IMR-90 (cell line): ENCODE measurements at regions not wholly inside any gene's neighbourhood (a gene's known extent, or its start where the extent isn't known, plus 50 kb on each side); places are given as distances from the start of the nearest gene placed in this dataset.

Experiments used
- ATAC-seq: fragments of 200-7000 bp; cut with Tn5 transposase; 2 replicates; pipeline ENCODE4 v1.9.1; 2020; ENCODE audit warnings: low read depth, mild to moderate bottlenecking, moderate library complexity
- BruUV-seq: library from RNA; stranded (reverse); fragments of 400-500 nt; replicated peaks from 2 replicates; lab custom pipeline; 2021; lab: Mats Ljungman, UMichigan
- CTCF ChIA-PET: fragments of 300-600 bp; formaldehyde crosslinking; extraction: SDS; loops from one replicate; lab custom pipeline; 2021; ENCODE audit warnings: antibody characterized with exemption; lab: Yijun Ruan, JAX
- POLR2A ChIA-PET: fragments of 300-600 bp; sonication (Branson Sonifier 250); formaldehyde crosslinking; loops from one replicate; lab custom pipeline; 2022; ENCODE audit warnings: antibody characterized with exemption; ENCODE audit not compliant: unreplicated experiment; lab: Charles Lee
- DNase-seq: peaks from one replicate; pipeline ENCODE4 v3.0.0; 2013
- H2AFZ ChIP-seq: replicated peaks from 2 replicates; pipeline ENCODE3; 2013; ENCODE audit warnings: low read length, mild to moderate bottlenecking; ENCODE audit not compliant: poor library complexity
- H2AK5ac ChIP-seq: 2 replicates; pipeline ENCODE4 v1.6.1; 2013; ENCODE audit warnings: low read depth, low read length, inconsistent platforms
- H2AK9ac ChIP-seq: replicated peaks from 2 replicates; pipeline ENCODE3; 2013; ENCODE audit warnings: mild to moderate bottlenecking, low read depth, low read length, moderate library complexity; ENCODE audit not compliant: poor library complexity
- H2BK120ac ChIP-seq: 2 replicates; pipeline ENCODE4 v1.6.1; 2013; ENCODE audit warnings: low read depth, low read length, inconsistent platforms
- H2BK15ac ChIP-seq: 3 replicates; pipeline ENCODE4 v1.6.1; 2013; ENCODE audit warnings: low read depth, low read length, inconsistent platforms
- H2BK20ac ChIP-seq: 2 replicates; pipeline ENCODE4 v1.6.1; 2013; ENCODE audit warnings: low read depth, mild to moderate bottlenecking, inconsistent platforms, low read length, moderate library complexity
- H2BK5ac ChIP-seq: 2 replicates; pipeline ENCODE4 v1.6.1; 2013; ENCODE audit warnings: mild to moderate bottlenecking, low read depth, low read length, inconsistent platforms; ENCODE audit not compliant: poor library complexity, severe bottlenecking
- H3K14ac ChIP-seq: replicated peaks from 2 replicates; pipeline ENCODE4 v1.6.1; 2013; ENCODE audit warnings: low read depth, low read length, inconsistent platforms
- H3K18ac ChIP-seq: 2 replicates; pipeline ENCODE4 v1.6.1; 2013; ENCODE audit warnings: low read depth, low read length, control low read depth
- H3K23ac ChIP-seq: 2 replicates; pipeline ENCODE4 v1.6.1; 2013; ENCODE audit warnings: low read depth, low read length, inconsistent platforms
- H3K27ac ChIP-seq: 2 replicates; pipeline ENCODE4 v1.5.1; 2013; ENCODE audit warnings: mild to moderate bottlenecking, control low read depth, low read length; ENCODE audit not compliant: insufficient read depth
- H3K27me3 ChIP-seq: 2 replicates; pipeline ENCODE4 v1.6.1; 2013; ENCODE audit warnings: low read length; ENCODE audit not compliant: control insufficient read depth, insufficient read depth
- H3K36me3 ChIP-seq: 2 replicates; pipeline ENCODE4 v1.6.1; 2013; ENCODE audit warnings: low read length, mixed read lengths; ENCODE audit not compliant: control insufficient read depth, insufficient read depth
- H3K4ac ChIP-seq: 2 replicates; pipeline ENCODE4 v1.6.1; 2013; ENCODE audit warnings: low read depth, low read length, inconsistent platforms
- H3K4me1 ChIP-seq: 2 replicates; pipeline ENCODE4 v1.6.1; 2013; ENCODE audit warnings: low read length, mixed read lengths; ENCODE audit not compliant: control insufficient read depth, insufficient read depth
- H3K4me2 ChIP-seq: 2 replicates; pipeline ENCODE4 v1.6.1; 2013; ENCODE audit warnings: low read depth, mild to moderate bottlenecking, control low read depth, low read length, moderate library complexity
- H3K4me3 ChIP-seq: 2 replicates; pipeline ENCODE4 v1.5.1; 2013; ENCODE audit warnings: low read depth, mild to moderate bottlenecking, control low read depth, low read length, moderate library complexity; ENCODE audit not compliant: insufficient read depth
- H3K56ac ChIP-seq: 2 replicates; pipeline ENCODE4 v1.6.1; 2013; ENCODE audit warnings: low read length, inconsistent platforms; ENCODE audit not compliant: insufficient read depth; ENCODE audit errors: extremely low read depth
- H3K79me1 ChIP-seq, 2 experiments: 2 replicates each; pipeline ENCODE4 v1.6.1; 2013; ENCODE audit warnings: low read length in 2 of 2, inconsistent platforms in 1 of 2, low read depth in 1 of 2
- H3K9ac ChIP-seq: 2 replicates; pipeline ENCODE4 v1.6.1; 2013; ENCODE audit warnings: low read depth, low read length, control low read depth
- H3K9me1 ChIP-seq: 2 replicates; pipeline ENCODE4 v1.6.1; 2013; ENCODE audit warnings: low read length, inconsistent platforms; ENCODE audit not compliant: insufficient read depth
- H3K9me3 ChIP-seq: 2 replicates; pipeline ENCODE4 v1.6.1; 2013; ENCODE audit warnings: low read length; ENCODE audit not compliant: control insufficient read depth, insufficient read depth
- H4K20me1 ChIP-seq: 2 replicates; pipeline ENCODE4 v1.6.1; 2013; ENCODE audit warnings: low read length, inconsistent platforms; ENCODE audit not compliant: insufficient read depth
- H4K5ac ChIP-seq: 2 replicates; pipeline ENCODE4 v1.6.1; 2013; ENCODE audit warnings: mild to moderate bottlenecking, low read depth, low read length, control low read depth
- H4K8ac ChIP-seq, 2 experiments: 2 replicates each; pipeline ENCODE4 v1.6.1; 2013; ENCODE audit warnings: low read depth in 2 of 2, low read length in 2 of 2, control low read depth in 1 of 2, inconsistent platforms in 1 of 2
- H4K91ac ChIP-seq: 2 replicates; pipeline ENCODE4 v1.6.1; 2013; ENCODE audit warnings: low read depth, low read length, inconsistent platforms; ENCODE audit not compliant: insufficient read depth
- BHLHE40 ChIP-seq: fragments of 150-350 bp; IDR thresholded peaks from 2 replicates; pipeline ENCODE4 v1.6.1; 2016; ENCODE audit warnings: mild to moderate bottlenecking, low read depth, low read length
- CHD1 ChIP-seq: IDR thresholded peaks from 2 replicates; pipeline ENCODE4 v1.6.1; 2012; ENCODE audit warnings: low read depth, low read length, improper control_type of control experiment
- CTCF ChIP-seq: conservative IDR thresholded peaks from 2 replicates; pipeline ENCODE4 v1.5.1; 2012; ENCODE audit warnings: mild to moderate bottlenecking, low read depth, low read length, improper control_type of control experiment
- ELK1 ChIP-seq: fragments of 150-350 bp; IDR thresholded peaks from 2 replicates; pipeline ENCODE4 v1.6.1; 2016; ENCODE audit warnings: low read depth, mild to moderate bottlenecking, low read length, moderate library complexity, borderline replicate concordance
- FOS ChIP-seq: fragments of 150-350 bp; IDR thresholded peaks from 2 replicates; pipeline ENCODE4 v1.6.1; 2016; ENCODE audit warnings: low read depth, low read length
- MAFK ChIP-seq: IDR thresholded peaks from 2 replicates; pipeline ENCODE4 v1.6.1; 2012; ENCODE audit warnings: low read depth, low read length, improper control_type of control experiment
- MXI1 ChIP-seq: IDR thresholded peaks from 2 replicates; pipeline ENCODE4 v1.6.1; 2012; ENCODE audit warnings: low read depth, mild to moderate bottlenecking, low read length, moderate library complexity, borderline replicate concordance
- NFE2L2 ChIP-seq: fragments of 150-350 bp; IDR thresholded peaks from 2 replicates; pipeline ENCODE4 v1.6.1; 2016; ENCODE audit warnings: low read depth, mild to moderate bottlenecking, low read length
- POLR2A ChIP-seq: IDR thresholded peaks from 2 replicates; pipeline ENCODE4 v1.6.1; 2012; ENCODE audit warnings: mild to moderate bottlenecking, low read depth, low read length
- RAD21 ChIP-seq: IDR thresholded peaks from 2 replicates; pipeline ENCODE4 v1.6.1; 2012; ENCODE audit warnings: low read length, improper control_type of control experiment
- RCOR1 ChIP-seq: IDR thresholded peaks from 2 replicates; pipeline ENCODE4 v1.6.1; 2012; ENCODE audit warnings: mild to moderate bottlenecking, low read length, improper control_type of control experiment; ENCODE audit not compliant: insufficient replicate concordance
- RFX5 ChIP-seq: IDR thresholded peaks from 2 replicates; pipeline ENCODE4 v1.8.0; 2012; ENCODE audit warnings: low read depth, mild to moderate bottlenecking, low read length, moderate library complexity
- SMC3 ChIP-seq: fragments of 150-350 bp; IDR thresholded peaks from 2 replicates; pipeline ENCODE4 v1.6.1; 2016; ENCODE audit warnings: low read depth, mild to moderate bottlenecking, antibody characterized with exemption, low read length, moderate library complexity
- USF2 ChIP-seq: fragments of 150-350 bp; IDR thresholded peaks from 2 replicates; pipeline ENCODE4 v1.6.1; 2017; ENCODE audit warnings: mild to moderate bottlenecking, antibody characterized with exemption, low read length, low read depth
- WGBS, 2 experiments: methylation state at CpG; one replicate each; pipeline versions ENCODE4 v1.1.5 to v1.1.7; 2013; ENCODE audit warnings: missing lambda C conversion rate in 2 of 2; ENCODE audit not compliant: insufficient read length in 1 of 2; ENCODE audit errors: extremely low coverage in 2 of 2; 5-methylcytosine and 5-hydroxymethylcytosine counted together
- dilution Hi-C: fragments of 300-500 bp; cut with HindIII; formaldehyde crosslinking; loops from one replicate; pipeline ENCODE4 v1.14.3; 2018; ENCODE audit warnings: low sequenced_read_pairs; ENCODE audit not compliant: unreplicated experiment
- in situ Hi-C: fragments of 300-500 bp; cut with MboI; formaldehyde crosslinking; loops from 3 replicates; pipeline ENCODE4 v1.14.3; 2019; ENCODE audit warnings: low sequenced_read_pairs, inconsistent platforms, mixed read lengths
- intact Hi-C: fragments of 100-400 bp; cut with micrococcal nuclease; formaldehyde crosslinking; loops from 2 replicates; pipeline ENCODE4 v1.10.0; 2022

GRCh38 chr3:64983583-64984359 lies 296.0 kb upstream of the ADAMTS9 start:
- Histone ChIP-seq H2BK5ac (no peak overlapping the region), H2AFZ (no peak overlapping the region), H3K18ac (no peak overlapping the region), H4K20me1 (no peaks in the 10 kb centered on the region), H2BK120ac (no peak overlapping the region), H2BK15ac (no peak overlapping the region), H3K36me3 (no peaks in the 10 kb centered on the region), H4K8ac (no peak overlapping the region), H3K4ac (no peak overlapping the region), H2AK5ac (no peak overlapping the region), H3K23ac (no peak overlapping the region), H4K91ac (no peak overlapping the region), H3K4me2 (no peak overlapping the region), H3K27ac (no peak overlapping the region), H3K14ac (no peak overlapping the region), H3K4me1 (no peaks in the 10 kb centered on the region), H3K56ac (no peak overlapping the region), H4K5ac (no peak overlapping the region), H2AK9ac (no peak overlapping the region), H3K27me3 (no peaks in the 10 kb centered on the region), H3K9me1 (no peaks in the 10 kb centered on the region), H3K79me1 (no peaks in the 10 kb centered on the region), H2BK20ac (no peak overlapping the region), H3K9me3 (0 out of 2 replicates have a peak, but pooled peaks cover 2% of the 10 kb centered on the region), H3K4me3 (no peak overlapping the region), H3K9ac (no peak overlapping the region)
- no TSS peak for BruUV-seq
- intact Hi-C loops = no loop called here
- ATAC-seq = no peak
- POLR2A ChIA-PET = no interaction called here
- no CpG with 5 or more reads among the region's 6 CpGs for WGBS, 2 experiments
- TF ChIP-seq FOS (no peak), MXI1 (no peak), ELK1 (no peak), SMC3 (no peak), RCOR1 (no peak), CHD1 (no peak), RFX5 (no peak), NFE2L2 (no peak), USF2 (no peak), POLR2A (no peak), BHLHE40 (no peak), CTCF (no peak), RAD21 (no peak), MAFK (no peak)
- CTCF ChIA-PET = no interaction called here
- no peak for DNase-seq
- in situ Hi-C loops = no loop called here
- dilution Hi-C loops = no loop called here
